NOMO-1 treated with DMSO at 0.1 percent for 48 hours (cell line): ENCODE measurements at regions not wholly inside any gene's neighbourhood (a gene's known extent, or its start where the extent isn't known, plus 50 kb on each side); places are given as distances from the start of the nearest gene placed in this dataset.
A peak's percentile ranks its signal among the peaks of the same experiment; 100 is the strongest.
"Not testable (repeated sequence)": the region's sequence is repeated elsewhere in the genome, so short reads cannot be mapped to it uniquely, and the experiment has no call there.

Source experiments
- DNase-seq: peaks from one replicate; lab custom pipeline; 2025; ENCODE audit not compliant: unreplicated experiment; lab: John Stamatoyannopoulos, UW

GRCh38 chr6:121748850-121749249 is 313.4 kb downstream of the GJA1 start:
- DNase-seq, result no peak

DNA sequence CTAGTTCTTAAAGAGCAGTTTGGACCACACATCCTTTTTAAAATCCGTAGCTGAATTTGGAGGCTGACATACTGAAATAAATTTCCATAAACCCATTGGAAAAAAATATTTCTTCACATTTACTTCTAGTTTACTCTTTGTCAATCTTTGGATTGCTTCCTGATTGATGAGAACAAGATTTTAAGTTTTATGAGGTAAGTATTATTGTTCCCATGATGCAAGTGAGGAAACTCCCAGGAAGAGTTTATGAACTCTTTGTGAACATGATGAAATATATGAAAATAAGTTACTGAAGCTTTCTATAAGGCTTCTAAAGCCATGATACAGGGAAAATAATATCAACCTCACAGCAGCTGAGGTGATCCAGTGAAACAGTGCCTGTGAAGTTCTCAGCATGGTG is 320.0 kb downstream of the GJA1 start:
- DNase-seq, result no peak

GRCh38 chr6:121756666-121757065 is 321.2 kb downstream of the GJA1 start:
- DNase-seq, result no peak

GRCh38 chr6:121759370-121759769 is 323.9 kb downstream of the GJA1 start:
- peak; percentile 24 for DNase-seq

DNA sequence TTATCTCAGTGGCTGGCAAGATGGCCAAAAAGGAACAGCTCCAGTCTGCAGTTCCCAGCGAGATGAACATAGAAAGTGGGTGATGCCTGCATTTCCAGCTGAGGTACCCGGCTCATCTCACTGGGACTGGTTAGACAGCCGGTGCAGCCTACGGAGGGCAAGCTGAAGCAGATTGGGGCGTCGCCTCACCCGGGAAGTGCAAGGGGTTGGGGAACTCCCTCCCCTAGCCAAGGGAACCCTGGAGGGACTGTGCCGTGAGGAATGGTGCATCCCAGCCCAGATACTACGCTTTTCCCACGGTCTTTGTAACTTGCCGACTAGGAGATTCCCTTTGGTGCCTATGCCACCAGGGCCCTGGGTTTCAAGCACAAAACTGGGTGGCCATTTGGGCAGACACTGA is 324.7 kb downstream of the GJA1 start:
- no peak for DNase-seq

- DNase-seq, result no peak
These were observed 325.3 kb downstream of the GJA1 start for GRCh38 chr6:121760745-121761144.

- DNase-seq, result no peak
These were observed 329.0 kb downstream of the GJA1 start for GRCh38 chr6:121764493-121764892.

DNA sequence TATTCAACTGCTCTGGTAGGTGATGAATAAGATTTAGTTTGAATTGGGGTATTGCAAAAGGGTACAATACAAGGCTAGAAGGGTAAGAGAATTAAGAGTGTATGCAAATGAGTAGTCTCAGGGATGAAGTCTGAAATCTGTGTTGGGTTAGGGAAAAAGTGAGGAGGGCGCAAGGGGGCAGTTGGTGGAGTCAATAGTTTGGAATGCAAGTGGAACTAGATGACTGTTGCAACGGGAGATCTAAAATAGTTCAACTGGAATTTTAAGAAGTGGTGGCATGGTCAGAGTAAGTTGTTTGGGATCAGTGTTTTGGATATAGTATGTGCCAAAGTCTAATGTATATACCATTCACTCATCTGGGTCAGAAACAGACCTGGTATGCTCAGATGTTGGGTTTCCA is 329.6 kb downstream of the GJA1 start:
- DNase-seq, result no peak

DNA sequence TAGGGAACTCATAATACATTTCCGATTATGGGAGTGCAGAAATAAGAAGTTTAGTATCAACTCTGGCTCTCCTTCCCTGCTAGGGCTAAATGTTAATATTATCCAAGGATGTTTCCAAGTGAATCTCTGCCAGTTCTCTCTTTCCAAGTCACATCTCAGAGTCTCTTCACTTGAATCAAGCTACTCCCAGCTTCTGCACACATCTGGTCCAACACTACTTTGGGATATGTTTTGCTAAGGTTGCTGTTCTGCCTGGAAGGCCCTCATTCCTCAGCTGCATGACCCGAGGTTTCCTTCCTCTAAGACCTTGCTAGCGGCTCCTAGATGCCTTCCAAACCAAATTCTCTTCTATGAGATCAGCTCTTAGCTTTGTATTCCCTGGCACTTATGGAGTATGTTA is 331.8 kb downstream of the GJA1 start:
- no peak for DNase-seq

GRCh38 chr6:121770943-121771342 is 335.5 kb downstream of the GJA1 start:
- DNase-seq, result no peak

GRCh38 chr6:121771937-121772720 is 336.7 kb downstream of the GJA1 start:
- no peak for DNase-seq

- DNase-seq, result no peak
These were observed 340.6 kb downstream of the GJA1 start for GRCh38 chr6:121776054-121776453.

- DNase-seq, result no peak
These were observed 345.2 kb downstream of the GJA1 start for GRCh38 chr6:121780325-121781321.

GRCh38 chr6:121791396-121792315 is 356.2 kb downstream of the GJA1 start:
- no peak for DNase-seq

- no peak for DNase-seq
These were observed 359.2 kb downstream of the GJA1 start for GRCh38 chr6:121794630-121795029.

DNA sequence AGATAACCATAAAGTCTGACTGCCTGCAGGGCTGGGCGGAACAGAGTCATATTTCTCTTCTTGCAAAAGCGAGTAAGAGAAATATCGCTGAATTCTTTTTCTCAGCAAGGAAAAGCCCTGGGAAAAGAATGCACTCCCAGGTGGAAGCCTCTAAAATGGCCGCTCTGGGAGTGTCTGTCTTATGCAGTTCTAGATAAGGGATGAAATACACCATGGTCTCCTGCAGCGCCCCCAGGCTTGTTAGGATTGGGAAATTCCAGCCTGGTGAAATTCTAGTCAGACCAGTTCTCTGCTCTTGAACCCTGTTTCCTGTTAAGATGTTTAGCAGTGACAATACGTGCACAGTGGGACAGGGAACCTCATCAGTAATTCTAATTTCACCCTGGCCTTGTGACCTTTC is 362.2 kb downstream of the GJA1 start:
- DNase-seq, result not testable (repeated sequence)

DNA sequence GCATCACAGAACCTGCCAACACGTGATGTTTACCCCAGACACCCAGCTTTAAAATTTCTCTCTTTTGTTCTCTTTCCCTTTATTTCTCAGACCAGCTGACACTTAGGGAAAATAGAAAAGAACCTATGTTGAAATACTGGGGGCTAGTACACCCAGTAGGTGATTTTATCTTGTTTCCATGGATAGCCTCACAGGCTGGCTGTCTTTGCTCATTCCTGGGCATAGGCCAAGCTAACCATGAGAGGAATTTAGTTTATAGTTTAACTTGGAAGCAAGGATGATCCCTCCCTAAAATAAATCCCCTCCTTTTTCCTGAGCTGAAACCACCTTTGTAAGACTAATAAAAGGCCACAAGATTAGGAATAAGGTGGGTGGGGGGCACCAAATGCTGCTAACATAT is 362.7 kb downstream of the GJA1 start:
- not testable (repeated sequence) for DNase-seq

GRCh38 chr6:121799574-121799973 is 364.1 kb downstream of the GJA1 start:
- DNase-seq, result no peak

- DNase-seq, result no peak
These were observed 364.6 kb downstream of the GJA1 start for GRCh38 chr6:121800047-121800446.

DNA sequence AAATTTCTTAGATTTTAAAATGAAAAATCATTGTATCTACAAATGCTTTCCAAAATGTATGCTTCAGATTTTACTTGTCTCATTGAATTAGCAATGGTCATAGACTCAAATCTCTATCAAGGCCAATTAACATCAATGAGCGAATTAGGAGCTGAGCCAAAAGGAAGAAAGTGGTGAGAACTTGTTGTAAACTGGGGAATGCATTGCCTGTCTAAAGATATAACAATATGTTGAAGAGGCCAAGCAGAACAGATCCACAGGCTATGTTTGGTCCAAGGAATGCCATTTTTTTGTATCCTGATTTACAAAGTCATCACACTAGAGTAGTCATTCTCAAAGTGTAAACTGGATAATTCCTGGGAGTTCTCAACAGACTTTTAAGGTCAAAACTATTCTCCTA is 370.7 kb downstream of the GJA1 start:
- DNase-seq, result no peak

GRCh38 chr6:121809211-121809610 is 373.8 kb downstream of the GJA1 start:
- DNase-seq, result no peak
